Parathyroid adenoma (tissue), 2 donors: ENCODE measurements at regions not wholly inside any gene's neighbourhood (a gene's known extent, or its start where the extent isn't known, plus 50 kb on each side); places are given as distances from the start of the nearest gene placed in this dataset.
A peak's percentile ranks its signal among the peaks of the same experiment; 100 is the strongest.
"Not testable (repeated sequence)": the region's sequence is repeated elsewhere in the genome, so short reads cannot be mapped to it uniquely, and the experiment has no call there.

Experiments
- H2AFZ ChIP-seq: fragments of 300-600 bp; sonication (generic); one replicate; pipeline ENCODE4 v1.7.0; 2017; ENCODE audit warnings: antibody characterized with exemption, mild to moderate bottlenecking
- H3K27ac ChIP-seq: fragments of 300-600 bp; sonication (generic); one replicate; pipeline ENCODE4 v1.7.0; 2017
- H3K27me3 ChIP-seq: fragments of 300-600 bp; sonication (generic); one replicate; pipeline ENCODE4 v1.7.0; 2017; ENCODE audit warnings: low read length; ENCODE audit not compliant: control insufficient read depth, insufficient read depth
- H3K36me3 ChIP-seq: fragments of 300-600 bp; sonication (generic); one replicate; pipeline ENCODE4 v1.7.0; 2017; ENCODE audit warnings: low read length; ENCODE audit not compliant: control insufficient read depth, insufficient read depth
- H3K4me1 ChIP-seq: fragments of 300-600 bp; sonication (generic); one replicate; pipeline ENCODE4 v1.7.0; 2017; ENCODE audit warnings: control low read depth
- H3K4me2 ChIP-seq: fragments of 300-600 bp; sonication (generic); one replicate; pipeline ENCODE4 v1.7.0; 2017; ENCODE audit warnings: low read length
- H3K4me3 ChIP-seq: fragments of 300-600 bp; sonication (generic); one replicate; pipeline ENCODE4 v1.7.0; 2017; ENCODE audit warnings: low read depth, low read length
- H3K79me2 ChIP-seq: fragments of 300-600 bp; sonication (generic); one replicate; pipeline ENCODE4 v1.7.0; 2017; ENCODE audit warnings: control low read depth
- H3K9ac ChIP-seq: fragments of 300-600 bp; sonication (generic); one replicate; pipeline ENCODE4 v1.7.0; 2017; ENCODE audit warnings: mild to moderate bottlenecking
- H3K9me3 ChIP-seq: fragments of 300-600 bp; sonication (generic); one replicate; pipeline ENCODE4 v1.7.0; 2017; ENCODE audit warnings: low read length; ENCODE audit not compliant: control insufficient read depth
- CTCF ChIP-seq: fragments of 300-600 bp; sonication (generic); IDR thresholded peaks from one replicate; pipeline ENCODE4 v1.7.0; 2017; ENCODE audit warnings: antibody characterized with exemption, mild to moderate bottlenecking
- donor health status: primary hyperparathyroidism.

GRCh38 chr1:815147-815922, 108.4 kb upstream of the SAMD11 start:
- H3K9me3 ChIP-seq, H3K4me2 ChIP-seq, H2AFZ ChIP-seq, H3K4me1 ChIP-seq, H3K79me2 ChIP-seq, H3K9ac ChIP-seq, H3K4me3 ChIP-seq, H3K27ac ChIP-seq, H3K27me3 ChIP-seq, H3K36me3 ChIP-seq: not testable (repeated sequence)

GRCh38 chr1:817071-817599, 106.6 kb upstream of the SAMD11 start:
- H3K4me3 ChIP-seq, H3K27me3 ChIP-seq, H2AFZ ChIP-seq, H3K79me2 ChIP-seq, H3K9ac ChIP-seq, H3K36me3 ChIP-seq, H3K4me2 ChIP-seq, H3K9me3 ChIP-seq, H3K4me1 ChIP-seq: not testable (repeated sequence)
- H3K27ac ChIP-seq = peak overlapping the region; percentile 36

GRCh38 chr1:817658-818617, 105.8 kb upstream of the SAMD11 start:
- H3K4me1 ChIP-seq, H3K9me3 ChIP-seq, H3K27ac ChIP-seq, H3K79me2 ChIP-seq, H3K36me3 ChIP-seq, H3K9ac ChIP-seq, H3K27me3 ChIP-seq, H2AFZ ChIP-seq, H3K4me2 ChIP-seq, H3K4me3 ChIP-seq: not testable (repeated sequence)

- no peak overlapping the region for H3K4me2 ChIP-seq
- H3K4me1 ChIP-seq = no peaks in the 10 kb centered on the region
- no peaks in the 10 kb centered on the region for H3K36me3 ChIP-seq
- H2AFZ ChIP-seq = no peak overlapping the region
- no peaks in the 10 kb centered on the region for H3K9me3 ChIP-seq
- H3K27me3 ChIP-seq = no peaks in the 10 kb centered on the region
- H3K79me2 ChIP-seq = peaks cover 3% of the 10 kb centered on the region
- H3K27ac ChIP-seq = no peak overlapping the region
- H3K4me3 ChIP-seq = no peak overlapping the region
- no peak for TF ChIP-seq CTCF
- no peak overlapping the region for H3K9ac ChIP-seq
These were observed 105.0 kb upstream of the SAMD11 start for GRCh38 chr1:818618-819291.

- Histone ChIP-seq H3K4me3 (no peak overlapping the region), H3K79me2 (peaks cover 3% of the 10 kb centered on the region), H3K4me1 (no peaks in the 10 kb centered on the region), H3K4me2 (no peak overlapping the region), H3K27me3 (no peaks in the 10 kb centered on the region), H2AFZ (no peak overlapping the region), H3K27ac (no peak overlapping the region), H3K9me3 (no peaks in the 10 kb centered on the region), H3K9ac (no peak overlapping the region), H3K36me3 (no peaks in the 10 kb centered on the region)
- no peak for TF ChIP-seq CTCF
These were observed 102.8 kb upstream of the SAMD11 start for GRCh38 chr1:820962-821361.

GRCh38 chr1:826808-827207, 96.9 kb upstream of the SAMD11 start:
- not testable (repeated sequence) for H3K9me3 ChIP-seq, H3K27me3 ChIP-seq, H3K4me1 ChIP-seq, H3K79me2 ChIP-seq, H3K36me3 ChIP-seq
- peak overlapping the region; percentile 68 for H3K4me3 ChIP-seq
- H3K4me2 ChIP-seq = peak overlapping the region; percentile 67
- H3K27ac ChIP-seq = peak overlapping the region; percentile 80
- peak overlapping the region; percentile 83 for H2AFZ ChIP-seq
- peak overlapping the region; percentile 37 for H3K9ac ChIP-seq

GRCh38 chr1:827211-828063, 96.3 kb upstream of the SAMD11 start:
- H3K27me3 ChIP-seq, H3K79me2 ChIP-seq, H3K9me3 ChIP-seq, H3K4me1 ChIP-seq, H3K36me3 ChIP-seq: not testable (repeated sequence)
- H3K27ac ChIP-seq = peak overlapping the region; percentile 80
- H3K4me3 ChIP-seq = peak overlapping the region; percentile 68
- H3K9ac ChIP-seq = peak overlapping the region; percentile 37
- H2AFZ ChIP-seq = peak overlapping the region; percentile 83
- peak overlapping the region; percentile 63 for H3K4me2 ChIP-seq

- not testable (repeated sequence) for H2AFZ ChIP-seq, H3K9ac ChIP-seq, H3K4me2 ChIP-seq, H3K27me3 ChIP-seq, H3K27ac ChIP-seq, H3K4me3 ChIP-seq, H3K9me3 ChIP-seq, H3K36me3 ChIP-seq, H3K4me1 ChIP-seq, H3K79me2 ChIP-seq
These were observed 94.4 kb upstream of the SAMD11 start for GRCh38 chr1:829324-829723.
